ENCODE measurements at regions not wholly inside any gene's neighbourhood (a gene's known extent, or its start where the extent isn't known, plus 50 kb on each side); places are given as distances from the start of the nearest gene placed in this dataset.

GRCh38 chr11:10984742-10985141, 126.9 kb upstream of the ZBED5 start:
- ChIA-PET RAD21 (ENCODE audit: unreplicated experiment) (no interaction called here), SMC1A (ENCODE audit: uncharacterized antibody, unreplicated experiment) (no interaction called here), POLR2A (no interaction called here), CTCF (no interaction called here)
- Histone ChIP-seq H3K4me3 (no peak overlapping the region), H3K79me2 (ENCODE audit: control insufficient read depth, insufficient read depth, low read length) (no peaks in the 10 kb centered on the region), H3K9ac (ENCODE audit: control insufficient read depth, insufficient read depth, low read length) (no peak overlapping the region), H4K20me1 (ENCODE audit: control insufficient read depth, insufficient read depth) (no peaks in the 10 kb centered on the region), H3K9me3 (replicated peaks; ENCODE audit: control insufficient read depth, insufficient read depth, low read length) (no peaks in the 10 kb centered on the region), H2AFZ (ENCODE audit: control insufficient read depth, low read depth, low read length) (no peak overlapping the region), H3K36me3 (ENCODE audit: control insufficient read depth in 2 of 2, insufficient read depth in 2 of 2, low read length in 1 of 2) (no peaks in the 10 kb centered on the region), H3K27ac (ENCODE audit: control insufficient read depth, insufficient read depth) (no peak overlapping the region), H3K4me1 (ENCODE audit: control insufficient read depth, insufficient read depth, low read length) (no peaks in the 10 kb centered on the region), H3K27me3 (replicated peaks in 1 of 2; ENCODE audit: control insufficient read depth in 2 of 2, insufficient read depth in 2 of 2, low read length in 1 of 2) (no peaks in the 10 kb centered on the region; a peak in 1 of 4 replicates), H3K4me2 (ENCODE audit: control insufficient read depth, insufficient read depth) (no peak overlapping the region)
- intact Hi-C loops (cut with micrococcal nuclease; ENCODE audit: unreplicated experiment), result no loop called here
- ATAC-seq (no peak), FAIRE-seq (no peak), DNase-seq (ENCODE audit: low read depth, low spot score) (no peak)
- no peak for TF ChIP-seq POU2F2 (IDR thresholded peaks at IDR 0.05; ENCODE audit: borderline replicate concordance, low read depth, low read length)
- no peak for TF ChIP-seq JUNB (IDR thresholded peaks at IDR 0.05)
- TF ChIP-seq SIX5 (IDR thresholded peaks at IDR 0.05; ENCODE audit: low read depth, low read length, severe bottlenecking), result no peak
- TF ChIP-seq POLR2AphosphoS5 (IDR thresholded peaks at IDR 0.05; ENCODE audit: low read length), result no peak
- TF ChIP-seq NR2C1 (IDR thresholded peaks at IDR 0.05), result no peak
- no peak for TF ChIP-seq CUX1 (IDR thresholded peaks at IDR 0.05; ENCODE audit: insufficient replicate concordance, low read depth, low read length)
- TF ChIP-seq CEBPB (IDR thresholded peaks at IDR 0.05; ENCODE audit: borderline replicate concordance in 1 of 2, low read depth in 2 of 2, low read length in 2 of 2), result no peak
- TF ChIP-seq IRF4 (IDR thresholded peaks at IDR 0.05; ENCODE audit: low read depth, low read length), result no peak
- no TSS peak for BruUV-seq (replicated peaks)
- in situ Hi-C loops (cut with MboI), result no loop called here
- 33% methylated on average over 5 of the region's 5 CpGs for WGBS (ENCODE audit: insufficient coverage, insufficient replicate concordance, low lambda C conversion rate, missing lambda C conversion rate)
